Mesenchymal stem cell (in vitro differentiated cells and primary cell): ENCODE measurements at regions not wholly inside any gene's neighbourhood (a gene's known extent, or its start where the extent isn't known, plus 50 kb on each side); places are given as distances from the start of the nearest gene placed in this dataset.

ENCODE experiments used
- DNase-seq: peaks from one replicate; pipeline ENCODE4 v3.0.0-alpha.2; 2013
- H2AFZ ChIP-seq: one replicate; pipeline ENCODE4 v1.6.1; 2013; ENCODE audit warnings: low read depth, mild to moderate bottlenecking, control low read depth, inconsistent platforms, low read length, moderate library complexity
- H2AK5ac ChIP-seq: 2 replicates; pipeline ENCODE4 v1.6.1; 2013; ENCODE audit warnings: low read length, moderate library complexity, mild to moderate bottlenecking, inconsistent platforms; ENCODE audit not compliant: severe bottlenecking
- H2BK120ac ChIP-seq: one replicate; pipeline ENCODE4 v1.6.1; 2013; ENCODE audit warnings: low read depth, mild to moderate bottlenecking, inconsistent platforms, low read length, moderate library complexity
- H2BK12ac ChIP-seq, 2 experiments: one replicate each; pipeline ENCODE4 v1.6.1; 2013; ENCODE audit warnings: inconsistent platforms in 2 of 2, low read length in 2 of 2, mild to moderate bottlenecking in 2 of 2, moderate library complexity in 2 of 2, control low read depth in 1 of 2
- H2BK15ac ChIP-seq: one replicate; pipeline ENCODE4 v1.6.1; 2013; ENCODE audit warnings: mild to moderate bottlenecking, low read depth, inconsistent platforms; ENCODE audit not compliant: poor library complexity, severe bottlenecking
- H2BK5ac ChIP-seq: 2 replicates; pipeline ENCODE4 v1.6.1; 2013; ENCODE audit warnings: low read depth, mild to moderate bottlenecking, low read length, control low read depth, inconsistent platforms; ENCODE audit not compliant: poor library complexity, severe bottlenecking
- H3K14ac ChIP-seq, 2 experiments: one replicate each; pipeline ENCODE4 v1.6.1; 2013; ENCODE audit warnings: inconsistent platforms in 2 of 2, low read length in 2 of 2, control low read depth in 1 of 2, mild to moderate bottlenecking in 1 of 2, moderate library complexity in 1 of 2
- H3K18ac ChIP-seq, 2 experiments: one replicate each; pipeline ENCODE4 v1.6.1; 2013; ENCODE audit warnings: inconsistent platforms in 2 of 2, low read length in 2 of 2, control low read depth in 1 of 2, low read depth in 1 of 2, mild to moderate bottlenecking in 1 of 2
- H3K23ac ChIP-seq, 2 experiments: one replicate each; pipeline ENCODE4 v1.6.1; 2013; ENCODE audit warnings: inconsistent platforms in 2 of 2, low read length in 2 of 2, mild to moderate bottlenecking in 2 of 2, moderate library complexity in 2 of 2, control low read depth in 1 of 2
- H3K27ac ChIP-seq: 2 replicates; pipeline ENCODE4 v1.5.1; 2013; ENCODE audit warnings: mild to moderate bottlenecking, moderate library complexity, low read length, control low read depth, inconsistent platforms; ENCODE audit not compliant: poor library complexity, severe bottlenecking
- H3K27me3 ChIP-seq, 2 experiments: 2 replicates each; pipeline versions ENCODE4 v1.6.1 to v1.7.0; 2013; ENCODE audit warnings: low read length in 2 of 2, mild to moderate bottlenecking in 2 of 2, moderate library complexity in 2 of 2, control low read depth in 1 of 2, inconsistent platforms in 1 of 2; ENCODE audit not compliant: control insufficient read depth in 1 of 2, insufficient read depth in 1 of 2
- H3K36me3 ChIP-seq, 2 experiments: 2 replicates each; pipeline versions ENCODE4 v1.6.1 to v1.7.0; 2013; ENCODE audit warnings: low read length in 2 of 2, control low read depth in 1 of 2, inconsistent platforms in 1 of 2, low read depth in 1 of 2, mild to moderate bottlenecking in 1 of 2; ENCODE audit not compliant: insufficient read depth in 2 of 2, control insufficient read depth in 1 of 2
- H3K4ac ChIP-seq, 2 experiments: one replicate each; pipeline ENCODE4 v1.6.1; 2013; ENCODE audit warnings: inconsistent platforms in 2 of 2, low read length in 2 of 2, mild to moderate bottlenecking in 2 of 2, moderate library complexity in 2 of 2, control low read depth in 1 of 2, low read depth in 1 of 2
- H3K4me1 ChIP-seq: 2 replicates; pipeline ENCODE4 v1.6.1; 2013; ENCODE audit warnings: low read depth, low read length, control low read depth; ENCODE audit not compliant: control insufficient read depth, insufficient read depth
- H3K4me2 ChIP-seq: 2 replicates; pipeline ENCODE4 v1.6.1; 2013; ENCODE audit warnings: low read length, mild to moderate bottlenecking, inconsistent platforms; ENCODE audit not compliant: poor library complexity, severe bottlenecking
- H3K4me3 ChIP-seq, 2 experiments: 2 replicates each; pipeline versions ENCODE4 v1.5.1 to v1.7.0; 2013; ENCODE audit warnings: low read length in 2 of 2, mild to moderate bottlenecking in 2 of 2, control low read depth in 1 of 2, low read depth in 1 of 2; ENCODE audit not compliant: insufficient read depth in 1 of 2
- H3K79me1 ChIP-seq: replicated peaks from 2 replicates; pipeline ENCODE4 v1.6.1; 2013; ENCODE audit warnings: mild to moderate bottlenecking, control low read depth, low read length, inconsistent platforms; ENCODE audit not compliant: poor library complexity, severe bottlenecking
- H3K9ac ChIP-seq: 2 replicates; pipeline ENCODE4 v1.7.0; 2013; ENCODE audit warnings: mild to moderate bottlenecking, low read length, moderate library complexity
- H3K9me3 ChIP-seq: 2 replicates; pipeline ENCODE4 v1.7.0; 2013; ENCODE audit warnings: mild to moderate bottlenecking, low read length; ENCODE audit not compliant: control insufficient read depth
- H4K8ac ChIP-seq: one replicate; pipeline ENCODE4 v1.6.1; 2013; ENCODE audit warnings: inconsistent platforms, mild to moderate bottlenecking, low read length, moderate library complexity
- H4K91ac ChIP-seq: one replicate; pipeline ENCODE4 v1.6.1; 2013; ENCODE audit warnings: mild to moderate bottlenecking, low read length, inconsistent platforms
- WGBS: methylation state at CpG from one replicate; pipeline ENCODE4 v1.1.7; 2013; ENCODE audit warnings: mixed read lengths; 5-methylcytosine and 5-hydroxymethylcytosine counted together

DNA sequence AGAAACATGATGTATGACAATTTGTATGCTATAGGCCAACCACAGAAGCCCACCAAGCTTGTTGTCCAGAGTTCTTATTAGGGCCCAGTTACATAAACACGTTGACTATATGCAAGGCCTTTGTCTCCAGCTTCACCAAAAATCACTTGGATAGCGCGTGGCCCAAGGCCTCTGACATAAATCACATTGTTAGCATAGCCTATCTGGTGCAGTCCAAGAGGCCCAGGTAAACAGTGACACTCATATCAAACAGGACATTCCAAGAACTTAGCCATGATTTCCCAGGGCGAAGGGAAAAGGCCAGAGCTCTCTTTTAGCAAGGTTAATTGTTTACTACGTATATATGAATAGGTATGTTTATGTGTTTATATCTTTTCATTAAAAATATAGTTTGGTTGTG, 337.2 kb upstream of the CELF2 start:
- H3K27ac ChIP-seq = no peak overlapping the region
- 92% methylated on average over 3 of the region's 5 CpGs for WGBS
- no peak overlapping the region for H2AK5ac ChIP-seq

DNA sequence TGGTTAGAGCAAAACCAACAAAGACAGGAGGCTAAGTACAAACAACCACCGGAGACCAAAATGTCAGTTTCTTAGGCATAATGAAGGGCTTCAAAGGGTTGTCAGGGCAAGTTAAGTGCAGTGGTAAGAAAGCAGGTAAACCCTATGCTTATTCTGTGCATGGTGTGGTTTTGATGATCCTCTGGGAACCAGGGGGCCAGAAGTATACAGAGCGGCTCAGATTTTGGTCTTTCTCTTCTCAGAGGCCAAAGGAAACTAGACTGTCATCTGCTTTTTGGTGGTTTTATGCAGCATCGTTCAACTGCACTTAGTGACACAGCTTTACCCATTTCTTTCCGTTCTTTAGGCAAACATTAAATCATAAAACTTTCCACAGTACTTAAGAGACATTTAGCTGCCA, 332.7 kb upstream of the CELF2 start:
- Histone ChIP-seq H4K8ac (no peak overlapping the region), H2BK12ac (no peak overlapping the region), H3K79me1 (no peaks in the 10 kb centered on the region), H3K14ac (no peak overlapping the region), H3K27me3 (no peaks in the 10 kb centered on the region), H3K4me3 (no peak overlapping the region), H2AFZ (no peak overlapping the region), H3K27ac (no peak overlapping the region), H2AK5ac (no peak overlapping the region), H3K4me1 (no peaks in the 10 kb centered on the region), H3K18ac (no peak overlapping the region), H3K36me3 (no peaks in the 10 kb centered on the region), H2BK120ac (no peak overlapping the region), H4K91ac (no peak overlapping the region), H3K4ac (no peak overlapping the region), H2BK5ac (no peak overlapping the region), H3K9me3 (no peaks in the 10 kb centered on the region), H3K9ac (no peak overlapping the region), H3K23ac (no peak overlapping the region), H2BK15ac (no peak overlapping the region), H3K4me2 (no peak overlapping the region)
- WGBS = 92% methylated on average over 3 of the region's 4 CpGs
- no peak for DNase-seq

More for the DNA sequence above, 337.2 kb upstream of the CELF2 start:
- Histone ChIP-seq H3K4me2 (no peak overlapping the region), H3K14ac (no peak overlapping the region), H3K4me1 (no peaks in the 10 kb centered on the region), H4K8ac (no peak overlapping the region), H3K9ac (no peak overlapping the region), H3K9me3 (no peaks in the 10 kb centered on the region), H2BK12ac (no peak overlapping the region), H4K91ac (no peak overlapping the region), H3K18ac (no peak overlapping the region), H3K4me3 (no peak overlapping the region), H2BK15ac (no peak overlapping the region), H2BK5ac (no peak overlapping the region), H3K36me3 (no peaks in the 10 kb centered on the region), H3K23ac (no peak overlapping the region), H2AFZ (no peak overlapping the region), H3K4ac (no peak overlapping the region), H2BK120ac (no peak overlapping the region), H3K79me1 (no peaks in the 10 kb centered on the region), H3K27me3 (no peaks in the 10 kb centered on the region)
- no peak for DNase-seq

GRCh38 chr10:10685566-10685965, 332.1 kb upstream of the CELF2 start:
- H3K9me3 ChIP-seq = no peaks in the 10 kb centered on the region
- no peak for DNase-seq
- H2BK15ac ChIP-seq = no peak overlapping the region
- no peak overlapping the region for H3K9ac ChIP-seq
- no peak overlapping the region for H3K4me3 ChIP-seq
- no peaks in the 10 kb centered on the region for H3K79me1 ChIP-seq
- no peak overlapping the region for H3K27ac ChIP-seq
- H3K27me3 ChIP-seq = no peaks in the 10 kb centered on the region
- no peak overlapping the region for H2BK5ac ChIP-seq
- H2AFZ ChIP-seq = no peak overlapping the region
- H4K91ac ChIP-seq = no peak overlapping the region
- no peaks in the 10 kb centered on the region for H3K36me3 ChIP-seq
- H3K18ac ChIP-seq = no peak overlapping the region
- H2BK120ac ChIP-seq = no peak overlapping the region
- H2BK12ac ChIP-seq = no peak overlapping the region
- H3K4ac ChIP-seq = no peak overlapping the region
- no peaks in the 10 kb centered on the region for H3K4me1 ChIP-seq
- H4K8ac ChIP-seq = no peak overlapping the region
- WGBS = no CpG with 5 or more reads among the region's 1 CpG
- H3K14ac ChIP-seq = no peak overlapping the region
- no peak overlapping the region for H3K23ac ChIP-seq
- H3K4me2 ChIP-seq = no peak overlapping the region
- H2AK5ac ChIP-seq = no peak overlapping the region

DNA sequence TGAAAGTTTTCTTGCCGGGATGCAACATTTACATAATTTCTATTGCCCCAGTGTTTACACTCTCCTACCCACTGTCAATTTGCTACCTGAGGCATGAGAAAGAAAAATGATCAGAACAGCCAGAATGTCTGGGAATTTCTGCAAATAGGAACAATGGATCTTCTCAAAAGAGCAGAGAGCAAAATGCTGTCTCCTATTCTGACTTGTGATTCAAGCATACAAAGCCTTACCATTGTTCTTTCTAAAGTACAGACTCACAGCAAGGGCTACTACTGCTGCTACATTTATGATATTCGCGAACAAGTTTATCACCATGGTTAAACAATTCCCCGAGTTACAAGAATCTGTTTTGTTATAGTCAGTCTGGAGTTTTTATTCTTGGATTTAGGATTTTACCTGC, 329.9 kb upstream of the CELF2 start:
- Histone ChIP-seq H4K8ac (no peak overlapping the region), H3K79me1 (no peaks in the 10 kb centered on the region), H3K36me3 (no peaks in the 10 kb centered on the region), H2BK15ac (no peak overlapping the region), H3K9ac (no peak overlapping the region), H3K27ac (no peak overlapping the region), H2BK12ac (no peak overlapping the region), H2BK120ac (no peak overlapping the region), H3K4me2 (no peak overlapping the region), H3K4ac (no peak overlapping the region), H3K23ac (no peak overlapping the region), H3K4me3 (no peak overlapping the region), H3K27me3 (no peaks in the 10 kb centered on the region), H3K18ac (no peak overlapping the region), H3K14ac (no peak overlapping the region), H2BK5ac (no peak overlapping the region), H3K4me1 (no peaks in the 10 kb centered on the region), H3K9me3 (no peaks in the 10 kb centered on the region), H2AK5ac (no peak overlapping the region), H4K91ac (no peak overlapping the region), H2AFZ (no peak overlapping the region)
- DNase-seq = no peak
- WGBS = 89% methylated on average over 3 of the region's 4 CpGs
